ENCODE measurements at regions not wholly inside any gene's neighbourhood (a gene's known extent, or its start where the extent isn't known, plus 50 kb on each side); places are given as distances from the start of the nearest gene placed in this dataset.
A peak's percentile ranks its signal among the peaks of the same experiment; 100 is the strongest.

- DNase-seq: no peak
Observed at GRCh38 chr10:3911241-3911640, 126.2 kb upstream of the KLF6 start.

- DNase-seq: no peak
Observed at GRCh38 chr10:3909339-3909738, 124.3 kb upstream of the KLF6 start.

GRCh38 chr10:3908183-3908582, 123.2 kb upstream of the KLF6 start:
- DNase-seq: no peak

GRCh38 chr10:3907514-3907913, 122.5 kb upstream of the KLF6 start:
- no peak for DNase-seq

- no peak for DNase-seq
Observed at GRCh38 chr10:3906511-3907111, 121.6 kb upstream of the KLF6 start.

- DNase-seq: no peak
Observed at GRCh38 chr10:3904419-3904960, 119.5 kb upstream of the KLF6 start.

GRCh38 chr10:3902809-3903410, 117.9 kb upstream of the KLF6 start:
- no peak for DNase-seq

GRCh38 chr10:3902054-3902808, 117.2 kb upstream of the KLF6 start:
- peak; percentile 50 for DNase-seq

- no peak for DNase-seq
Observed at GRCh38 chr10:3901370-3901769, 116.4 kb upstream of the KLF6 start.

GRCh38 chr10:3900391-3900790, 115.4 kb upstream of the KLF6 start:
- no peak for DNase-seq

- no peak for DNase-seq
Observed at GRCh38 chr10:3898821-3899220, 113.8 kb upstream of the KLF6 start.

- no peak for DNase-seq
Observed at GRCh38 chr10:3897156-3897555, 112.1 kb upstream of the KLF6 start.

- DNase-seq: no peak
Observed at GRCh38 chr10:3896161-3896560, 111.2 kb upstream of the KLF6 start.

- no peak for DNase-seq
Observed at GRCh38 chr10:3895045-3895631, 110.1 kb upstream of the KLF6 start.

GRCh38 chr10:3893901-3894563, 109.0 kb upstream of the KLF6 start:
- DNase-seq: no peak

GRCh38 chr10:3892440-3893425, 107.7 kb upstream of the KLF6 start:
- peak; percentile 27 for DNase-seq

GRCh38 chr10:3891396-3891795, 106.4 kb upstream of the KLF6 start:
- DNase-seq: no peak

GRCh38 chr10:3890602-3891352, 105.8 kb upstream of the KLF6 start:
- no peak for DNase-seq

GRCh38 chr10:3889961-3890522, 105.0 kb upstream of the KLF6 start:
- DNase-seq: no peak

- DNase-seq: peak; percentile 68
Observed at GRCh38 chr10:3887885-3888476, 103.0 kb upstream of the KLF6 start.
